ENCODE measurements at regions not wholly inside any gene's neighbourhood (a gene's known extent, or its start where the extent isn't known, plus 50 kb on each side); places are given as distances from the start of the nearest gene placed in this dataset.
"Not testable (repeated sequence)": the region's sequence is repeated elsewhere in the genome, so short reads cannot be mapped to it uniquely, and the experiment has no call there.

GRCh38 chr18:46236156-46236555 is 132.0 kb downstream of the HAUS1 start:
- H3K27me3 Mint-ChIP-seq (ENCODE audit: low read depth), result no peaks in the 10 kb centered on the region
- no peak overlapping the region for H3K4me3 Mint-ChIP-seq (ENCODE audit: unreplicated experiment)
- peaks cover 38% of the 10 kb centered on the region for H3K4me1 Mint-ChIP-seq (ENCODE audit: low read depth)
- H3K9me3 Mint-ChIP-seq (ENCODE audit: low read depth), result no peaks in the 10 kb centered on the region
- no peak for DNase-seq (ENCODE audit: low spot score)
- no peaks in the 10 kb centered on the region for H3K36me3 Mint-ChIP-seq (ENCODE audit: low read depth)
- no peak for TF ChIP-seq CTCF (IDR thresholded peaks at IDR 0.05)
- no peak overlapping the region for H3K27ac Mint-ChIP-seq (ENCODE audit: unreplicated experiment)

GRCh38 chr18:46237891-46238290 is 133.7 kb downstream of the HAUS1 start:
- Mint-ChIP-seq H3K4me3 (ENCODE audit: unreplicated experiment) (no peak overlapping the region), H3K27me3 (ENCODE audit: low read depth) (no peaks in the 10 kb centered on the region), H3K27ac (ENCODE audit: unreplicated experiment) (no peak overlapping the region), H3K36me3 (ENCODE audit: low read depth) (no peaks in the 10 kb centered on the region), H3K4me1 (ENCODE audit: low read depth) (peaks cover 38% of the 10 kb centered on the region), H3K9me3 (ENCODE audit: low read depth) (no peaks in the 10 kb centered on the region)
- TF ChIP-seq CTCF (IDR thresholded peaks at IDR 0.05), result no peak
- no peak for DNase-seq (ENCODE audit: low spot score)

DNA sequence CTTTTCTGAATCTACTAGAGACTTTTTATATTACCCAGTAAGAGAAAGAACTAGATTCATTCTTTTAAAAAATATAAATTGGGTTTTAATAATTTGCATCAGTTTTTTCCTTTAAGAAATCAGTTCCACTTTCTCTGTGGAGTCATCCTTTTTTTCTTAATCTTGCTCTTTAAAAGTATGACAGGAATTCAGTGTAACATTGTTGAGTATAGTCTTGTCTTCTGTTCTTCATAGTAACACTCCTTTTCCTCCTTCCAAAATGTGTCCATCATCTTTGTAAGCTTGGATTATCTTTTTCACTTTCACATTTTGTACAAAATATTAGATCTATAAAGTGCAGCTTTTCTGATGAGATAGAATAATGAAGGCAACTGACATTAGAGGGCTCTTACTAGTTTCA is 135.4 kb downstream of the HAUS1 start:
- TF ChIP-seq CTCF (IDR thresholded peaks at IDR 0.05), result no peak
- DNase-seq (ENCODE audit: low spot score), result no peak
- no peaks in the 10 kb centered on the region for H3K27me3 Mint-ChIP-seq (ENCODE audit: low read depth)
- peaks cover 43% of the 10 kb centered on the region for H3K4me1 Mint-ChIP-seq (ENCODE audit: low read depth)
- peak overlapping the region; percentile 14 for H3K27ac Mint-ChIP-seq (ENCODE audit: unreplicated experiment)
- H3K4me3 Mint-ChIP-seq (ENCODE audit: unreplicated experiment), result no peak overlapping the region
- no peaks in the 10 kb centered on the region for H3K36me3 Mint-ChIP-seq (ENCODE audit: low read depth)
- no peaks in the 10 kb centered on the region for H3K9me3 Mint-ChIP-seq (ENCODE audit: low read depth)

- peaks cover 41% of the 10 kb centered on the region for H3K4me1 Mint-ChIP-seq (ENCODE audit: low read depth)
- H3K27ac Mint-ChIP-seq (ENCODE audit: unreplicated experiment), result peak overlapping the region; percentile 24
- H3K36me3 Mint-ChIP-seq (ENCODE audit: low read depth), result no peaks in the 10 kb centered on the region
- H3K4me3 Mint-ChIP-seq (ENCODE audit: unreplicated experiment), result no peak overlapping the region
- H3K27me3 Mint-ChIP-seq (ENCODE audit: low read depth), result no peaks in the 10 kb centered on the region
- no peaks in the 10 kb centered on the region for H3K9me3 Mint-ChIP-seq (ENCODE audit: low read depth)
- TF ChIP-seq CTCF (IDR thresholded peaks at IDR 0.05), result no peak
- no peak for DNase-seq (ENCODE audit: low spot score)
Measured at GRCh38 chr18:46239998-46240397, 135.8 kb downstream of the HAUS1 start.

DNA sequence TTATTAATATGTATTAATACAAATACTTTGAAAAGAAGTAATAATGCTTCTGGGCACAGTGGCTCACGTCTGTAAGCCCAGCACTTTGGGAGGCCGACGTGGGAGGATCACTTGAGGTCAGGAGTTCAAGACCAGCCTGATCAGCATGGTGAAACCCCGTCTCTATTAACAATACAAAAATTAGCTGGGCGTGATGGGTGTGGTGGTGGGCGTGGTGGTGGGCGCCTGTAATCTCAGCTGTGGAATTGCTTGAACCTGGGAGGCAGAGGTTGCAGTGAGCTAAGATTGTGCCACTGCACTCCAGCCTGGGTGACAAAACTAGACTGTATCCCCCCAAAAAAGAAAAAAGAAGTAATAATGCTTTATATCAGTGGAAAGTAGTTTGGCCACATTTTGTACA is 137.2 kb downstream of the HAUS1 start:
- peaks cover 34% of the 10 kb centered on the region for H3K4me1 Mint-ChIP-seq (ENCODE audit: low read depth)
- not testable (repeated sequence) for DNase-seq (ENCODE audit: low spot score); H3K27me3 Mint-ChIP-seq (ENCODE audit: low read depth); H3K4me3 Mint-ChIP-seq (ENCODE audit: unreplicated experiment); H3K27ac Mint-ChIP-seq (ENCODE audit: unreplicated experiment); H3K36me3 Mint-ChIP-seq (ENCODE audit: low read depth); H3K9me3 Mint-ChIP-seq (ENCODE audit: low read depth)

GRCh38 chr18:46242183-46242582 is 138.0 kb downstream of the HAUS1 start:
- Mint-ChIP-seq H3K4me1 (ENCODE audit: low read depth) (peaks cover 33% of the 10 kb centered on the region), H3K4me3 (ENCODE audit: unreplicated experiment) (no peak overlapping the region), H3K9me3 (ENCODE audit: low read depth) (no peaks in the 10 kb centered on the region), H3K27me3 (ENCODE audit: low read depth) (no peaks in the 10 kb centered on the region), H3K36me3 (ENCODE audit: low read depth) (no peaks in the 10 kb centered on the region), H3K27ac (ENCODE audit: unreplicated experiment) (no peak overlapping the region)
- no peak for DNase-seq (ENCODE audit: low spot score)
- TF ChIP-seq CTCF (IDR thresholded peaks at IDR 0.05), result no peak

Measured in chondrocyte (in vitro differentiated cells).